GM10266 (cell line): ENCODE measurements at regions not wholly inside any gene's neighbourhood (a gene's known extent, or its start where the extent isn't known, plus 50 kb on each side); places are given as distances from the start of the nearest gene placed in this dataset.

Experiments
- DNase-seq: peaks from one replicate; pipeline ENCODE4 v3.0.0; 2012; ENCODE audit errors: extremely low spot score
- CTCF ChIP-seq: IDR thresholded peaks from 2 replicates; pipeline ENCODE4 v1.5.1; 2012; ENCODE audit warnings: mild to moderate bottlenecking, low read depth; ENCODE audit not compliant: control insufficient read depth, insufficient read depth; ENCODE audit errors: missing control alignments

- no peak for TF ChIP-seq CTCF
- DNase-seq, result no peak
Measured at GRCh38 chr15:31975830-31976229, 54.5 kb upstream of the CHRNA7 start.

- no peak for DNase-seq
- TF ChIP-seq CTCF, result no peak
Measured at GRCh38 chr15:31977138-31977537, 53.2 kb upstream of the CHRNA7 start.

GRCh38 chr15:31977812-31978661 lies 52.3 kb upstream of the CHRNA7 start:
- peak; percentile 90 for TF ChIP-seq CTCF
- peak; percentile 54 for DNase-seq
